ENCODE measurements at regions not wholly inside any gene's neighbourhood (a gene's known extent, or its start where the extent isn't known, plus 50 kb on each side); places are given as distances from the start of the nearest gene placed in this dataset.

- no peak overlapping the region for H3K4me3 ChIP-seq (ENCODE audit: low read depth in 2 of 2, low read length in 1 of 2)
- no peaks in the 10 kb centered on the region for H3F3A ChIP-seq (replicated peaks; ENCODE audit: insufficient read depth)
- peak overlapping the region; percentile 57; the same call in 1 of the 2 replicates for H2AFZ ChIP-seq (ENCODE audit: low read depth)
- no peaks in the 10 kb centered on the region for H4K20me1 ChIP-seq (ENCODE audit: insufficient read depth)
- no peak overlapping the region for H3K9ac ChIP-seq
- DNase-seq = no peak
- H3K79me2 ChIP-seq (ENCODE audit: insufficient read depth) = no peaks in the 10 kb centered on the region
- POLR2A ChIA-PET = no interaction called here
- no peaks in the 10 kb centered on the region for H3K27me3 ChIP-seq (ENCODE audit: insufficient read depth)
- H3K4me1 ChIP-seq (ENCODE audit: control insufficient read depth in 1 of 2, insufficient read depth in 2 of 2, low read depth in 1 of 2, low read length in 1 of 2) = no peaks in the 10 kb centered on the region
- no peaks in the 10 kb centered on the region for H3K9me2 ChIP-seq
- CTCF ChIA-PET = no interaction called here
- H3K4me2 ChIP-seq = no peak overlapping the region
- no peaks in the 10 kb centered on the region for H3K9me3 ChIP-seq
- TF ChIP-seq FOSL2 (IDR thresholded peaks at IDR 0.05; ENCODE audit: borderline replicate concordance, low read depth) (0 out of 2 replicates have a peak, but pooled peaks have one; percentile 9), ELF1 (IDR thresholded peaks at IDR 0.05) (no peak), PBX3 (IDR thresholded peaks at IDR 0.05) (no peak)
- H3K27ac ChIP-seq (ENCODE audit: low read depth in 2 of 2, low read length in 1 of 2) = peak overlapping the region in 1 of 2 experiments; percentile 24; a peak in 1 of 4 replicates
- WGBS (ENCODE audit: low lambda C conversion rate) = 12% methylated on average over 4 of the region's 4 CpGs
- no peaks in the 10 kb centered on the region for H3K36me3 ChIP-seq (replicated peaks in 1 of 2; ENCODE audit: control insufficient read depth in 1 of 2, insufficient read depth in 2 of 2, low read length in 1 of 2)
Observed at GRCh38 chrX:38882894-38883626, 81.8 kb downstream of the MID1IP1 start.

- Histone ChIP-seq H3K9me2 (no peaks in the 10 kb centered on the region), H3K9me3 (no peaks in the 10 kb centered on the region), H3K4me2 (no peak overlapping the region), H3F3A (replicated peaks; ENCODE audit: insufficient read depth) (no peaks in the 10 kb centered on the region), H2AFZ (ENCODE audit: low read depth) (no peak overlapping the region), H3K4me3 (ENCODE audit: low read depth in 2 of 2, low read length in 1 of 2) (no peak overlapping the region), H3K27ac (ENCODE audit: low read depth in 2 of 2, low read length in 1 of 2) (no peak overlapping the region), H3K4me1 (ENCODE audit: control insufficient read depth in 1 of 2, insufficient read depth in 2 of 2, low read depth in 1 of 2, low read length in 1 of 2) (no peaks in the 10 kb centered on the region), H3K79me2 (ENCODE audit: insufficient read depth) (no peaks in the 10 kb centered on the region), H3K36me3 (replicated peaks in 1 of 2; ENCODE audit: control insufficient read depth in 1 of 2, insufficient read depth in 2 of 2, low read length in 1 of 2) (no peaks in the 10 kb centered on the region), H3K9ac (no peak overlapping the region), H4K20me1 (ENCODE audit: insufficient read depth) (no peaks in the 10 kb centered on the region), H3K27me3 (ENCODE audit: insufficient read depth) (no peaks in the 10 kb centered on the region; the same call in 1 of the 2 replicates)
- CTCF ChIA-PET = no interaction called here
- TF ChIP-seq MEF2A (IDR thresholded peaks at IDR 0.05; ENCODE audit: borderline replicate concordance, low read depth) = no peak
- no peak for TF ChIP-seq GATA2 (CRISPR knock-in tag; IDR thresholded peaks at IDR 0.05)
- TF ChIP-seq POLR2AphosphoS5 (IDR thresholded peaks at IDR 0.05; ENCODE audit: low read depth, low read length) = no peak
- DNase-seq = no peak
- WGBS (ENCODE audit: low lambda C conversion rate) = 52% methylated on average over 1 of the region's 1 CpG
- POLR2A ChIA-PET = no interaction called here
Observed at GRCh38 chrX:38886112-38886511, 84.9 kb downstream of the MID1IP1 start.

GRCh38 chrX:38887222-38887621 is 86.0 kb downstream of the MID1IP1 start:
- POLR2A ChIA-PET = no interaction called here
- WGBS (ENCODE audit: low lambda C conversion rate) = 19% methylated on average over 2 of the region's 2 CpGs
- TF ChIP-seq, protein P1, sequence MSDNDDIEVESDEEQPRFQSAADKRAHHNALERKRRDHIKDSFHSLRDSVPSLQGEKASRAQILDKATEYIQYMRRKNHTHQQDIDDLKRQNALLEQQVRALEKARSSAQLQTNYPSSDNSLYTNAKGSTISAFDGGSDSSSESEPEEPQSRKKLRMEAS (IDR thresholded peaks at IDR 0.05; ENCODE audit: low read depth) = no peak
- TF ChIP-seq GABPA (IDR thresholded peaks at IDR 0.05; ENCODE audit: low read depth) = no peak
- no peak for TF ChIP-seq CHD2 (IDR thresholded peaks at IDR 0.05; ENCODE audit: low read length, partially characterized antibody)
- TF ChIP-seq SMC3 (IDR thresholded peaks at IDR 0.05; ENCODE audit: low read depth, low read length) = no peak
- no peak for TF ChIP-seq IRF3 (IDR thresholded peaks at IDR 0.05; ENCODE audit: low read depth, low read length)
- no peak for TF ChIP-seq TEAD4 (IDR thresholded peaks at IDR 0.05; ENCODE audit: borderline replicate concordance, insufficient read depth)
- no peak for TF ChIP-seq GATA2 (CRISPR knock-in tag; IDR thresholded peaks at IDR 0.05)
- TF ChIP-seq TAF1 (IDR thresholded peaks at IDR 0.05; ENCODE audit: borderline replicate concordance, low read depth, low read length) = no peak
- no peak for TF ChIP-seq FOSL2 (IDR thresholded peaks at IDR 0.05; ENCODE audit: borderline replicate concordance, low read depth)

More at GRCh38 chrX:38887222-38887621, 86.0 kb downstream of the MID1IP1 start:
- no peak for DNase-seq
- Histone ChIP-seq H3K79me2 (ENCODE audit: insufficient read depth) (no peaks in the 10 kb centered on the region), H4K20me1 (ENCODE audit: insufficient read depth) (no peaks in the 10 kb centered on the region), H3K4me3 (ENCODE audit: low read depth in 2 of 2, low read length in 1 of 2) (no peak overlapping the region), H3K9ac (no peak overlapping the region), H3K9me2 (no peaks in the 10 kb centered on the region), H3F3A (replicated peaks; ENCODE audit: insufficient read depth) (no peaks in the 10 kb centered on the region), H3K27me3 (ENCODE audit: insufficient read depth) (no peaks in the 10 kb centered on the region; the same call in 1 of the 2 replicates), H3K4me2 (no peak overlapping the region), H3K27ac (ENCODE audit: low read depth in 2 of 2, low read length in 1 of 2) (no peak overlapping the region), H3K9me3 (no peaks in the 10 kb centered on the region), H3K36me3 (replicated peaks in 1 of 2; ENCODE audit: control insufficient read depth in 1 of 2, insufficient read depth in 2 of 2, low read length in 1 of 2) (no peaks in the 10 kb centered on the region), H2AFZ (ENCODE audit: low read depth) (no peak overlapping the region), H3K4me1 (ENCODE audit: control insufficient read depth in 1 of 2, insufficient read depth in 2 of 2, low read depth in 1 of 2, low read length in 1 of 2) (no peaks in the 10 kb centered on the region; a peak in 1 of 4 replicates)
- CTCF ChIA-PET = no interaction called here
